H1 (cell line): ENCODE measurements at regions not wholly inside any gene's neighbourhood (a gene's known extent, or its start where the extent isn't known, plus 50 kb on each side); places are given as distances from the start of the nearest gene placed in this dataset.
"Not testable (repeated sequence)": the region's sequence is repeated elsewhere in the genome, so short reads cannot be mapped to it uniquely, and the experiment has no call there.

Experiments
- CTCF ChIA-PET: fragments of 300-600 bp; sonication (Branson Sonifier 250); formaldehyde crosslinking; loops from one replicate; lab custom pipeline; 2021; ENCODE audit not compliant: partially characterized antibody; lab: Charles Lee
- POLR2A ChIA-PET: fragments of 300-600 bp; sonication (Branson Sonifier 250); formaldehyde crosslinking; loops from one replicate; lab custom pipeline; 2021; ENCODE audit warnings: inconsistent platforms; ENCODE audit not compliant: partially characterized antibody; lab: Charles Lee
- DNase-seq, 2 experiments: peaks; one replicate each; pipeline versions ENCODE4 v3.0.0 to v3.0.0-alpha.2; 2010 to 2022; ENCODE audit warnings: low spot score in 2 of 2, low read depth in 1 of 2, mixed read lengths in 1 of 2
- FAIRE-seq: peaks from 2 replicates; lab custom pipeline; 2011; peaks lifted over from hg19 to GRCh38; lab: Jason Lieb, UNC
- H2AFZ ChIP-seq: 2 replicates; pipeline ENCODE4 v1.8.1; 2012; ENCODE audit warnings: low read length, inconsistent platforms
- H2AK5ac ChIP-seq: 2 replicates; pipeline ENCODE4 v1.6.1; 2013; ENCODE audit warnings: low read depth, low read length
- H2BK120ac ChIP-seq: replicated peaks from 2 replicates; pipeline ENCODE3; 2013; ENCODE audit warnings: low read depth, low read length, inconsistent platforms
- H2BK12ac ChIP-seq: 2 replicates; pipeline ENCODE4 v1.6.1; 2013; ENCODE audit warnings: low read depth, low read length
- H2BK15ac ChIP-seq: 2 replicates; pipeline ENCODE4 v1.6.1; 2013; ENCODE audit warnings: low read length
- H2BK20ac ChIP-seq: 2 replicates; pipeline ENCODE4 v1.6.1; 2013; ENCODE audit warnings: low read length
- H2BK5ac ChIP-seq: 2 replicates; pipeline ENCODE4 v1.6.1; 2013; ENCODE audit warnings: low read depth, low read length
- H3K14ac ChIP-seq: 2 replicates; pipeline ENCODE4 v1.6.1; 2013; ENCODE audit warnings: inconsistent platforms; ENCODE audit not compliant: insufficient read length
- H3K18ac ChIP-seq: 2 replicates; pipeline ENCODE4 v1.6.1; 2013; ENCODE audit warnings: low read length; ENCODE audit errors: extremely low read depth
- H3K23ac ChIP-seq: 2 replicates; pipeline ENCODE4 v1.6.1; 2013; ENCODE audit warnings: inconsistent platforms; ENCODE audit not compliant: insufficient read length
- H3K23me2 ChIP-seq: 2 replicates; pipeline ENCODE4 v1.6.1; 2013; ENCODE audit warnings: low read depth, low read length
- H3K27ac ChIP-seq: 2 replicates; pipeline ENCODE4 v1.6.1; 2011; ENCODE audit warnings: low read depth, low read length, inconsistent platforms
- H3K27me3 ChIP-seq, 4 experiments: replicated peaks in 1 of 4; 1 replicate in 1 of 4; 2 replicates in 3 of 4; pipeline versions ENCODE4 v1.6.1 to v1.8.1; 2011 to 2013; ENCODE audit warnings: low read length in 3 of 4, mild to moderate bottlenecking in 3 of 4, inconsistent platforms in 2 of 4, mixed read lengths in 2 of 4, moderate library complexity in 1 of 4; ENCODE audit not compliant: control insufficient read depth in 3 of 4, insufficient read depth in 3 of 4; ENCODE audit errors: extremely low read depth in 1 of 4
- H3K36me3 ChIP-seq, 4 experiments: 2 replicates each; pipeline versions ENCODE4 v1.6.1 to v1.8.1; 2011 to 2013; ENCODE audit warnings: mild to moderate bottlenecking in 4 of 4, low read length in 3 of 4, moderate library complexity in 2 of 4, control low read depth in 1 of 4, inconsistent platforms in 1 of 4; ENCODE audit not compliant: insufficient read depth in 4 of 4, control insufficient read depth in 2 of 4
- H3K4ac ChIP-seq: replicated peaks from 2 replicates; pipeline ENCODE3; 2013; ENCODE audit warnings: low read length, low read depth, mixed read lengths, inconsistent platforms; ENCODE audit not compliant: insufficient read length
- H3K4me1 ChIP-seq, 4 experiments: replicated peaks in 1 of 4; 1 replicate in 1 of 4; 2 replicates in 3 of 4; pipeline versions ENCODE4 v1.6.1 to v1.8.1; 2011 to 2013; ENCODE audit warnings: low read length in 3 of 4, inconsistent platforms in 2 of 4, mixed read lengths in 1 of 4; ENCODE audit not compliant: insufficient read depth in 4 of 4, control insufficient read depth in 3 of 4
- H3K4me2 ChIP-seq, 2 experiments: 2 replicates each; pipeline versions ENCODE4 v1.6.1 to v1.8.1; 2011 to 2013; ENCODE audit warnings: low read depth in 2 of 2, low read length in 2 of 2, control low read depth in 1 of 2, inconsistent platforms in 1 of 2, mild to moderate bottlenecking in 1 of 2; ENCODE audit not compliant: insufficient read depth in 1 of 2
- H3K4me3 ChIP-seq, 4 experiments: fragments of 200-600, 300-600 bp in 1 of 4; sonication (generic), shearing (Covaris generic), sonication (Bioruptor Twin) in 1 of 4; 2 replicates each; pipeline versions ENCODE4 v1.5.1 to v1.8.1; 2011 to 2016; ENCODE audit warnings: low read length in 4 of 4, low read depth in 3 of 4, control low read depth in 2 of 4, inconsistent platforms in 2 of 4, mild to moderate bottlenecking in 2 of 4, mixed read lengths in 1 of 4, moderate library complexity in 1 of 4; ENCODE audit not compliant: insufficient read depth in 2 of 4; ENCODE audit errors: extremely low read depth in 1 of 4
- H3K56ac ChIP-seq: replicated peaks from 2 replicates; pipeline ENCODE3; 2013; ENCODE audit warnings: low read depth, mild to moderate bottlenecking, mixed read lengths, low read length, inconsistent platforms; ENCODE audit not compliant: insufficient read length
- H3K79me1 ChIP-seq: 2 replicates; pipeline ENCODE4 v1.6.1; 2013; ENCODE audit warnings: low read depth, low read length, control low read depth
- H3K79me2 ChIP-seq, 2 experiments: 2 replicates each; pipeline versions ENCODE4 v1.6.1 to v1.8.1; 2012 to 2013; ENCODE audit warnings: low read length in 2 of 2, mild to moderate bottlenecking in 2 of 2, inconsistent platforms in 1 of 2; ENCODE audit not compliant: insufficient read depth in 2 of 2, control insufficient read depth in 1 of 2
- H3K9ac ChIP-seq, 4 experiments: replicated peaks in 1 of 4; 1 replicate in 1 of 4; 2 replicates in 3 of 4; pipeline versions ENCODE4 v1.6.1 to v1.8.1; 2011 to 2013; ENCODE audit warnings: low read depth in 3 of 4, low read length in 3 of 4, control low read depth in 2 of 4, mild to moderate bottlenecking in 2 of 4, moderate library complexity in 2 of 4, inconsistent platforms in 1 of 4; ENCODE audit errors: extremely low read depth in 1 of 4
- H3K9me3 ChIP-seq, 2 experiments: 2 replicates each; pipeline versions ENCODE4 v1.6.1 to v1.8.1; 2012 to 2013; ENCODE audit warnings: mild to moderate bottlenecking in 2 of 2, moderate library complexity in 2 of 2, control low read depth in 1 of 2, inconsistent platforms in 1 of 2, low read depth in 1 of 2, low read length in 1 of 2, mixed read lengths in 1 of 2; ENCODE audit not compliant: insufficient read depth in 2 of 2
- H4K20me1 ChIP-seq, 2 experiments: replicated peaks in 1 of 2; 2 replicates each; pipeline versions ENCODE3 to v1.8.1; 2011 to 2013; ENCODE audit warnings: inconsistent platforms in 2 of 2, low read length in 2 of 2, mild to moderate bottlenecking in 1 of 2; ENCODE audit not compliant: insufficient read depth in 2 of 2, control insufficient read depth in 1 of 2
- H4K5ac ChIP-seq: 2 replicates; pipeline ENCODE4 v1.6.1; 2013; ENCODE audit warnings: low read length, low read depth, mixed read lengths, inconsistent platforms; ENCODE audit not compliant: insufficient read length
- H4K8ac ChIP-seq: 2 replicates; pipeline ENCODE4 v1.8.0; 2013; ENCODE audit warnings: mild to moderate bottlenecking, moderate library complexity, low read length, inconsistent platforms; ENCODE audit not compliant: insufficient read depth; ENCODE audit errors: extremely low read depth
- H4K91ac ChIP-seq: replicated peaks from 2 replicates; pipeline ENCODE3; 2013; ENCODE audit warnings: low read length, mixed read lengths, inconsistent platforms; ENCODE audit not compliant: insufficient read length
- whole genome bisulfite sequencing, 2 experiments: shearing (Covaris generic) in 1 of 2; methylation state at CpG; one replicate each; pipeline versions ENCODE4 v1.1.6 to v1.1.7; 2013 to 2015; ENCODE audit warnings: low lambda C conversion rate in 2 of 2, mixed read lengths in 2 of 2, inconsistent platforms in 1 of 2, low coverage in 1 of 2, missing lambda C conversion rate in 1 of 2; ENCODE audit not compliant: insufficient replicate concordance in 2 of 2, insufficient coverage in 1 of 2, insufficient read length in 1 of 2; ENCODE audit errors: extremely low coverage in 1 of 2, missing lambda C conversion rate in 1 of 2; 5-methylcytosine and 5-hydroxymethylcytosine counted together

DNA sequence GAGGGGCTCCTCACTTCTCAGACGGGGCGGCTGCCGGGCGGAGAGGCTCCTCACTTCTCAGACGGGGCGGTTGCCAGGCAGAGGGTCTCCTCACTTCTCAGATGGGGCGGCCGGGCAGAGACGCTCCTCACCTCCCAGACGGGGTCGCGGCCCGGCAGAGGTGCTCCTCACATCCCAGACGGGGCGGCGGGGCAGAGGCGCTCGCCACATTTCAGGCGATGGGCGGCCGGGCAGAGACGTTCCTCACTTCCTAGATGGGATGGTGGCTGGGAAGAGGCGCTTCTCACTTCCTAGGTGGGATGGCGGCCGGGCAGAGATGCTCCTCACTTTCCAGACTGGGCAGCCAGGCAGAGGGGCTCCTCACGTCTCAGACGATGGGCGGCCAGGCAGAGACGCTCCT, 167.4 kb upstream of the C2CD4B start:
- H2BK12ac ChIP-seq, FAIRE-seq, H3K9ac ChIP-seq, H3K18ac ChIP-seq, H3K4me3 ChIP-seq, DNase-seq, H3K79me1 ChIP-seq, H3K36me3 ChIP-seq, H3K4ac ChIP-seq, H4K20me1 ChIP-seq, H3K56ac ChIP-seq, H4K91ac ChIP-seq, H2BK20ac ChIP-seq, H4K8ac ChIP-seq, H3K4me1 ChIP-seq, H3K14ac ChIP-seq, H2AFZ ChIP-seq, H2BK15ac ChIP-seq, H3K27me3 ChIP-seq, H3K79me2 ChIP-seq, H2BK120ac ChIP-seq, H3K27ac ChIP-seq, H4K5ac ChIP-seq, CTCF ChIA-PET, H3K23me2 ChIP-seq, H3K4me2 ChIP-seq, POLR2A ChIA-PET, H2BK5ac ChIP-seq, H2AK5ac ChIP-seq, H3K23ac ChIP-seq: not testable (repeated sequence)
- WGBS, 2 experiments: 95% methylated on average over 12 of the region's 29 CpGs; no CpG with 5 or more reads in 1 of the 2 experiments
- peaks cover 4 to 14% of the 10 kb centered on the region in 2 experiments; a peak in 3 of 4 replicates for H3K9me3 ChIP-seq
